IMR-90 (cell line): ENCODE measurements at regions not wholly inside any gene's neighbourhood (a gene's known extent, or its start where the extent isn't known, plus 50 kb on each side); places are given as distances from the start of the nearest gene placed in this dataset.
"Not testable (repeated sequence)": the region's sequence is repeated elsewhere in the genome, so short reads cannot be mapped to it uniquely, and the experiment has no call there.

Source experiments
- ATAC-seq: fragments of 200-7000 bp; cut with Tn5 transposase; 2 replicates; pipeline ENCODE4 v1.9.1; 2020; ENCODE audit warnings: low read depth, mild to moderate bottlenecking, moderate library complexity
- BruUV-seq: library from RNA; stranded (reverse); fragments of 400-500 nt; replicated peaks from 2 replicates; lab custom pipeline; 2021; lab: Mats Ljungman, UMichigan
- CTCF ChIA-PET: fragments of 300-600 bp; formaldehyde crosslinking; extraction: SDS; loops from one replicate; lab custom pipeline; 2021; ENCODE audit warnings: antibody characterized with exemption; lab: Yijun Ruan, JAX
- POLR2A ChIA-PET: fragments of 300-600 bp; sonication (Branson Sonifier 250); formaldehyde crosslinking; loops from one replicate; lab custom pipeline; 2022; ENCODE audit warnings: antibody characterized with exemption; ENCODE audit not compliant: unreplicated experiment; lab: Charles Lee
- DNase-seq: peaks from one replicate; pipeline ENCODE4 v3.0.0; 2013
- H2AFZ ChIP-seq: replicated peaks from 2 replicates; pipeline ENCODE3; 2013; ENCODE audit warnings: low read length, mild to moderate bottlenecking; ENCODE audit not compliant: poor library complexity
- H2AK5ac ChIP-seq: 2 replicates; pipeline ENCODE4 v1.6.1; 2013; ENCODE audit warnings: low read depth, low read length, inconsistent platforms
- H2AK9ac ChIP-seq: replicated peaks from 2 replicates; pipeline ENCODE3; 2013; ENCODE audit warnings: mild to moderate bottlenecking, low read depth, low read length, moderate library complexity; ENCODE audit not compliant: poor library complexity
- H2BK120ac ChIP-seq: 2 replicates; pipeline ENCODE4 v1.6.1; 2013; ENCODE audit warnings: low read depth, low read length, inconsistent platforms
- H2BK15ac ChIP-seq: 3 replicates; pipeline ENCODE4 v1.6.1; 2013; ENCODE audit warnings: low read depth, low read length, inconsistent platforms
- H2BK20ac ChIP-seq: 2 replicates; pipeline ENCODE4 v1.6.1; 2013; ENCODE audit warnings: low read depth, mild to moderate bottlenecking, inconsistent platforms, low read length, moderate library complexity
- H2BK5ac ChIP-seq: 2 replicates; pipeline ENCODE4 v1.6.1; 2013; ENCODE audit warnings: mild to moderate bottlenecking, low read depth, low read length, inconsistent platforms; ENCODE audit not compliant: poor library complexity, severe bottlenecking
- H3K14ac ChIP-seq: replicated peaks from 2 replicates; pipeline ENCODE4 v1.6.1; 2013; ENCODE audit warnings: low read depth, low read length, inconsistent platforms
- H3K18ac ChIP-seq: 2 replicates; pipeline ENCODE4 v1.6.1; 2013; ENCODE audit warnings: low read depth, low read length, control low read depth
- H3K23ac ChIP-seq: 2 replicates; pipeline ENCODE4 v1.6.1; 2013; ENCODE audit warnings: low read depth, low read length, inconsistent platforms
- H3K27ac ChIP-seq: 2 replicates; pipeline ENCODE4 v1.5.1; 2013; ENCODE audit warnings: mild to moderate bottlenecking, control low read depth, low read length; ENCODE audit not compliant: insufficient read depth
- H3K27me3 ChIP-seq: 2 replicates; pipeline ENCODE4 v1.6.1; 2013; ENCODE audit warnings: low read length; ENCODE audit not compliant: control insufficient read depth, insufficient read depth
- H3K36me3 ChIP-seq: 2 replicates; pipeline ENCODE4 v1.6.1; 2013; ENCODE audit warnings: low read length, mixed read lengths; ENCODE audit not compliant: control insufficient read depth, insufficient read depth
- H3K4ac ChIP-seq: 2 replicates; pipeline ENCODE4 v1.6.1; 2013; ENCODE audit warnings: low read depth, low read length, inconsistent platforms
- H3K4me1 ChIP-seq: 2 replicates; pipeline ENCODE4 v1.6.1; 2013; ENCODE audit warnings: low read length, mixed read lengths; ENCODE audit not compliant: control insufficient read depth, insufficient read depth
- H3K4me2 ChIP-seq: 2 replicates; pipeline ENCODE4 v1.6.1; 2013; ENCODE audit warnings: low read depth, mild to moderate bottlenecking, control low read depth, low read length, moderate library complexity
- H3K4me3 ChIP-seq: 2 replicates; pipeline ENCODE4 v1.5.1; 2013; ENCODE audit warnings: low read depth, mild to moderate bottlenecking, control low read depth, low read length, moderate library complexity; ENCODE audit not compliant: insufficient read depth
- H3K56ac ChIP-seq: 2 replicates; pipeline ENCODE4 v1.6.1; 2013; ENCODE audit warnings: low read length, inconsistent platforms; ENCODE audit not compliant: insufficient read depth; ENCODE audit errors: extremely low read depth
- H3K79me1 ChIP-seq, 2 experiments: 2 replicates each; pipeline ENCODE4 v1.6.1; 2013; ENCODE audit warnings: low read length in 2 of 2, inconsistent platforms in 1 of 2, low read depth in 1 of 2
- H3K9ac ChIP-seq: 2 replicates; pipeline ENCODE4 v1.6.1; 2013; ENCODE audit warnings: low read depth, low read length, control low read depth
- H3K9me1 ChIP-seq: 2 replicates; pipeline ENCODE4 v1.6.1; 2013; ENCODE audit warnings: low read length, inconsistent platforms; ENCODE audit not compliant: insufficient read depth
- H3K9me3 ChIP-seq: 2 replicates; pipeline ENCODE4 v1.6.1; 2013; ENCODE audit warnings: low read length; ENCODE audit not compliant: control insufficient read depth, insufficient read depth
- H4K20me1 ChIP-seq: 2 replicates; pipeline ENCODE4 v1.6.1; 2013; ENCODE audit warnings: low read length, inconsistent platforms; ENCODE audit not compliant: insufficient read depth
- H4K5ac ChIP-seq: 2 replicates; pipeline ENCODE4 v1.6.1; 2013; ENCODE audit warnings: mild to moderate bottlenecking, low read depth, low read length, control low read depth
- H4K8ac ChIP-seq, 2 experiments: 2 replicates each; pipeline ENCODE4 v1.6.1; 2013; ENCODE audit warnings: low read depth in 2 of 2, low read length in 2 of 2, control low read depth in 1 of 2, inconsistent platforms in 1 of 2
- H4K91ac ChIP-seq: 2 replicates; pipeline ENCODE4 v1.6.1; 2013; ENCODE audit warnings: low read depth, low read length, inconsistent platforms; ENCODE audit not compliant: insufficient read depth
- MAZ ChIP-seq: IDR thresholded peaks from 2 replicates; pipeline ENCODE4 v1.6.1; 2012; ENCODE audit warnings: low read depth, mild to moderate bottlenecking, low read length, improper control_type of control experiment, moderate library complexity, borderline replicate concordance
- RCOR1 ChIP-seq: IDR thresholded peaks from 2 replicates; pipeline ENCODE4 v1.6.1; 2012; ENCODE audit warnings: mild to moderate bottlenecking, low read length, improper control_type of control experiment; ENCODE audit not compliant: insufficient replicate concordance
- WGBS, 2 experiments: methylation state at CpG; one replicate each; pipeline versions ENCODE4 v1.1.5 to v1.1.7; 2013; ENCODE audit warnings: missing lambda C conversion rate in 2 of 2; ENCODE audit not compliant: insufficient read length in 1 of 2; ENCODE audit errors: extremely low coverage in 2 of 2; 5-methylcytosine and 5-hydroxymethylcytosine counted together
- dilution Hi-C: fragments of 300-500 bp; cut with HindIII; formaldehyde crosslinking; loops from one replicate; pipeline ENCODE4 v1.14.3; 2018; ENCODE audit warnings: low sequenced_read_pairs; ENCODE audit not compliant: unreplicated experiment
- in situ Hi-C: fragments of 300-500 bp; cut with MboI; formaldehyde crosslinking; loops from 3 replicates; pipeline ENCODE4 v1.14.3; 2019; ENCODE audit warnings: low sequenced_read_pairs, inconsistent platforms, mixed read lengths
- intact Hi-C: fragments of 100-400 bp; cut with micrococcal nuclease; formaldehyde crosslinking; loops from 2 replicates; pipeline ENCODE4 v1.10.0; 2022

- H3K9me3 ChIP-seq, H3K18ac ChIP-seq, BruUV-seq, H3K4ac ChIP-seq, H3K9me1 ChIP-seq, POLR2A ChIA-PET, H3K79me1 ChIP-seq, dilution Hi-C loops, H4K91ac ChIP-seq, H4K20me1 ChIP-seq, H2AK9ac ChIP-seq, H2AK5ac ChIP-seq, CTCF ChIA-PET, H2BK20ac ChIP-seq, H3K36me3 ChIP-seq, H3K4me1 ChIP-seq, H4K8ac ChIP-seq, H3K14ac ChIP-seq, H3K4me3 ChIP-seq, H4K5ac ChIP-seq, H2BK120ac ChIP-seq, H3K56ac ChIP-seq, H3K9ac ChIP-seq, H2AFZ ChIP-seq, H3K23ac ChIP-seq, H3K27ac ChIP-seq, H2BK15ac ChIP-seq, in situ Hi-C loops, H2BK5ac ChIP-seq: not testable (repeated sequence)
- peak; percentile 90 for DNase-seq
- intact Hi-C loops = loop anchor here (10.0 kb wide), 1 partner anchor 59 kb away; no protein-coding TSS in a partner anchor
- peak overlapping the region; percentile 53 for H3K4me2 ChIP-seq
- H3K27me3 ChIP-seq = peaks cover 17% of the 10 kb centered on the region
- ATAC-seq = peak; percentile 97
- WGBS, 2 experiments = 0% methylated on average over 1 of the region's 11 CpGs; no CpG with 5 or more reads in 1 of the 2 experiments
- TF ChIP-seq RCOR1 = peak; percentile 27
- peak; percentile 29; the same call in 1 of the 2 replicates for TF ChIP-seq MAZ
These were observed 78.0 kb upstream of the ADGRL1 start for GRCh38 chr19:14283813-14284520.

DNA sequence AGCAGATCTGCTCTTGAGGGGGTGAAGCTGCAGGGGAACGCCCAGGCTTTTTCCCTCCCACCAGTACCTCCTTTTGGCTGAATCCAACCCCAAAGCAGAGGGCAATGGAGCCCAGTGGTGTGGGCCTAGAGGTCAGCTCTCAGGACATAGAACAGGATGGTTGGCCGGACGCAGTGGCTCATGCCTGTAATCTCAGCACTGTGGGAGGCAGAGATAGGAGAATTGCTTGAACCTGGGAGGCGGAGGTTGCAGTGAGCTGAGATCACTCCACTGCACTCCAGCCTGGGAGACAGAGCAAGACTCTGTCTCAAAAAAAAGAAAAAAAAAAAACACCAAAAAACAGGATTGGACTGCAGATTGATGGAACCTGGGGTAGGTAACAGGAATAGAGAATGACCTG lies 73.3 kb upstream of the ADGRL1 start:
- dilution Hi-C loops, H3K4me1 ChIP-seq, H3K9me1 ChIP-seq, H4K20me1 ChIP-seq, H2BK15ac ChIP-seq, H3K9ac ChIP-seq, H4K5ac ChIP-seq, CTCF ChIA-PET, H3K23ac ChIP-seq, H3K36me3 ChIP-seq, H2BK5ac ChIP-seq, in situ Hi-C loops, H2AK5ac ChIP-seq, H4K91ac ChIP-seq, H2BK120ac ChIP-seq, H3K27ac ChIP-seq, BruUV-seq, intact Hi-C loops, H2AK9ac ChIP-seq, H3K4me2 ChIP-seq, H3K4ac ChIP-seq, H3K18ac ChIP-seq, H3K79me1 ChIP-seq, DNase-seq, POLR2A ChIA-PET, ATAC-seq, H3K56ac ChIP-seq, H4K8ac ChIP-seq, H3K14ac ChIP-seq, H2BK20ac ChIP-seq, H3K4me3 ChIP-seq, H2AFZ ChIP-seq: not testable (repeated sequence)
- H3K9me3 ChIP-seq = peaks cover 11% of the 10 kb centered on the region
- 100% methylated on average over 1 of the region's 4 CpGs; no CpG with 5 or more reads in 1 of the 2 experiments for WGBS, 2 experiments
- peaks cover 26% of the 10 kb centered on the region for H3K27me3 ChIP-seq
